ENCODE measurements at regions not wholly inside any gene's neighbourhood (a gene's known extent, or its start where the extent isn't known, plus 50 kb on each side); places are given as distances from the start of the nearest gene placed in this dataset.

- H3K79me2 ChIP-seq (ENCODE audit: control insufficient read depth, insufficient read depth, low read length), result no peaks in the 10 kb centered on the region
- FAIRE-seq (no peak), DNase-seq (ENCODE audit: low read depth, low spot score) (no peak)
- no peak overlapping the region for H2AFZ ChIP-seq (ENCODE audit: low read depth, low read length)
- ChIA-PET CTCF (no interaction called here), POLR2A (no interaction called here)
- intact Hi-C loops (cut with micrococcal nuclease), result no loop called here
- H3K9ac ChIP-seq (replicated peaks; ENCODE audit: extremely low read depth, insufficient read depth, low read length), result no peak overlapping the region
- no peak overlapping the region for H3K27ac ChIP-seq (ENCODE audit: insufficient read depth, low read depth, low read length)
- no peaks in the 10 kb centered on the region for H3K27me3 ChIP-seq (ENCODE audit: control insufficient read depth in 2 of 2, insufficient read depth in 2 of 2, low read length in 2 of 2)
- H3K4me3 ChIP-seq (replicated peaks in 1 of 3; ENCODE audit: insufficient read depth in 1 of 3, low read depth in 1 of 3, low read length in 3 of 3), result no peak overlapping the region
- no peaks in the 10 kb centered on the region for H3K9me1 ChIP-seq (replicated peaks; ENCODE audit: control insufficient read depth, extremely low read depth, insufficient read depth, low read length)
- H3K9me3 ChIP-seq (replicated peaks; ENCODE audit: control insufficient read depth, insufficient read depth, low read length), result peaks cover 4% of the 10 kb centered on the region
- dilution Hi-C loops (cut with MboI; ENCODE audit: extremely low pct_ligation_motif_present, low sequenced_read_pairs), result no loop called here
- BruUV-seq (replicated peaks), result no TSS peak
- H3K4me2 ChIP-seq (ENCODE audit: insufficient read depth, low read length), result no peak overlapping the region
- no peaks in the 10 kb centered on the region for H4K20me1 ChIP-seq (replicated peaks; ENCODE audit: control insufficient read depth, extremely low read depth, insufficient read depth, low read length)
- H3K36me3 ChIP-seq (ENCODE audit: control insufficient read depth in 2 of 2, extremely low read depth in 1 of 2, insufficient read depth in 2 of 2, low read length in 2 of 2), result no peaks in the 10 kb centered on the region
- TF ChIP-seq GATA2 (IDR thresholded peaks at IDR 0.05; ENCODE audit: insufficient read depth, insufficient read length, low read depth, low read length) (no peak), FOS (IDR thresholded peaks at IDR 0.05; ENCODE audit: borderline replicate concordance, insufficient read depth, low read length) (no peak), EZH2 (IDR thresholded peaks at IDR 0.05; ENCODE audit: borderline replicate concordance, low read depth, low read length, severe bottlenecking) (no peak), POLR2A (IDR thresholded peaks at IDR 0.05; ENCODE audit: low read depth, low read length) (no peak), MYC (IDR thresholded peaks at IDR 0.05; ENCODE audit: low read depth, low read length) (no peak), JUN (IDR thresholded peaks at IDR 0.05; ENCODE audit: borderline replicate concordance, insufficient read depth, insufficient read length, low read depth) (no peak), MAX (IDR thresholded peaks at IDR 0.05; ENCODE audit: insufficient read depth, insufficient read length) (no peak), POLR2AphosphoS5 (IDR thresholded peaks at IDR 0.05; ENCODE audit: insufficient read depth, low read depth, low read length) (no peak), CTCF (IDR thresholded peaks at IDR 0.05; ENCODE audit: extremely low read depth in 1 of 2, insufficient read depth in 1 of 2, low read depth in 1 of 2, low read length in 2 of 2) (no peak)
- no peaks in the 10 kb centered on the region for H3K4me1 ChIP-seq (ENCODE audit: control insufficient read depth, extremely low read depth, insufficient read depth, low read length)
Measured at GRCh38 chr7:71021131-71021530, 110.8 kb upstream of the GALNT17 start.
